ENCODE measurements at regions not wholly inside any gene's neighbourhood (a gene's known extent, or its start where the extent isn't known, plus 50 kb on each side); places are given as distances from the start of the nearest gene placed in this dataset.

DNA sequence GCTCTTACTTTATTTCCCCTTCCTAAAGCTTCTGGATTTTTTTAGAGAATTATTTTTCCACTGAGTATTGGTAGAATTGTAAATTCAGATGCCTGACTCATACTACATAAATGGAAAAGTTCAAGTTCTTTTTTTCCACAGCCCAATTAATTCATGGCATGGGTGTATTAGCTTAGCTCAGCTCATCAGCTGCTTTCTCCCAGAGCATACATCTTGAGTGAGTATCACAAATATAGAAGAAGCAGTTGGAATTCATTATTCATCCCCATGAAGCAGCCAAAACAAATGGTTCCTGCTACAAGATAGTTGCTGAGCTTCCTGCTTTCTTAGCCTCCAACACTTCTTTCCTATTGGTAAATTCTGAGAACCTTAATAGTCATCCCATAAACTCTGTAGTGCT is 105.1 kb downstream of the C12orf50 start:
- TF ChIP-seq FOXA1 (IDR thresholded peaks at IDR 0.05) (no peak), CTBP1 (IDR thresholded peaks at IDR 0.05; ENCODE audit: borderline replicate concordance) (no peak), ELF4 (IDR thresholded peaks at IDR 0.05) (no peak), FOXK2 (IDR thresholded peaks at IDR 0.05) (no peak), ZNF384 (IDR thresholded peaks at IDR 0.05) (no peak), TARDBP (IDR thresholded peaks at IDR 0.05) (no peak), SP1 (IDR thresholded peaks at IDR 0.05) (no peak), L3MBTL2 (conservative IDR thresholded peaks at IDR 0.05) (no peak), FOXM1 (IDR thresholded peaks at IDR 0.05; ENCODE audit: borderline replicate concordance) (no peak), BHLHE40 (IDR thresholded peaks at IDR 0.05; ENCODE audit: borderline replicate concordance) (no peak), ARNT (IDR thresholded peaks at IDR 0.05) (no peak), HDGF (IDR thresholded peaks at IDR 0.05; ENCODE audit: borderline replicate concordance) (no peak)

Data from HEK293T (cell line).